ENCODE measurements at regions not wholly inside any gene's neighbourhood (a gene's known extent, or its start where the extent isn't known, plus 50 kb on each side); places are given as distances from the start of the nearest gene placed in this dataset.

DNA sequence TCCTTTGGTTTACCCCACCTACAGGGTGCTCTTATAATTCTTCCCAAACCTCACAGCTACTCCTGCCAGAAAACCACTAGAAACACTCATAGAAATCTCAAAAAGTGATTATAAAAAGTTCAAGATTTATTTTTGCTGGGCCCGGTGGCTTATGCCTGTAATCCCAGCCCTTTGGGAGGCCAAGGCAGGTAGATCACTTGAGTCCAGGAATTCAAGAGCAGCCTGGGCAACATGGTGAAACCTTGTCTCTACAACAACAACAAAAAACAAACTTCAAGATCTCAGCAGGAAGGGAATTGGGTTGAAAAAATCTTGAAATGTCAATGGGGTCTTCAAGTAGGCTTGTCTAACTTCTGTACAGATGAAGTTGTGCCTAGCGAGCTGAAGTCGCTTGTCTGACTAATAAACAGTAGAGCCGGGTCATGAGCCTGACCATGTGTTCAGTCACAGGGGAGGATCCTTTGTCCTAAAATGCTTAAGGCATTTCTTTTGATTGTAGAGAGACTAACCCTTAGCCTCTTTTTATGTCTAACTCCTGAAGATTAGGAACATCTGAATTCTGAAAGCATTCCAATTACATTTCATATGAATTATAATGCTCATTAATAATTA lies 124.6 kb downstream of the NOC3L start:
- Histone ChIP-seq H3K4me1 (ENCODE audit: control insufficient read depth, insufficient read depth, low read length) (no peaks in the 10 kb centered on the region), H3K36me3 (ENCODE audit: control insufficient read depth, insufficient read depth, low read length) (peaks cover 29% of the 10 kb centered on the region), H3K9me3 (ENCODE audit: control insufficient read depth, insufficient read depth, low read depth, low read length) (no peaks in the 10 kb centered on the region), H3K4me3 (ENCODE audit: low read depth in 2 of 2, low read length in 2 of 2) (no peak overlapping the region), H3K27me3 (ENCODE audit: control insufficient read depth, insufficient read depth, low read length) (no peaks in the 10 kb centered on the region), H3K27ac (ENCODE audit: low read length) (no peak overlapping the region)
- POLR2A ChIA-PET, result no interaction called here
- TF ChIP-seq, protein P1, sequence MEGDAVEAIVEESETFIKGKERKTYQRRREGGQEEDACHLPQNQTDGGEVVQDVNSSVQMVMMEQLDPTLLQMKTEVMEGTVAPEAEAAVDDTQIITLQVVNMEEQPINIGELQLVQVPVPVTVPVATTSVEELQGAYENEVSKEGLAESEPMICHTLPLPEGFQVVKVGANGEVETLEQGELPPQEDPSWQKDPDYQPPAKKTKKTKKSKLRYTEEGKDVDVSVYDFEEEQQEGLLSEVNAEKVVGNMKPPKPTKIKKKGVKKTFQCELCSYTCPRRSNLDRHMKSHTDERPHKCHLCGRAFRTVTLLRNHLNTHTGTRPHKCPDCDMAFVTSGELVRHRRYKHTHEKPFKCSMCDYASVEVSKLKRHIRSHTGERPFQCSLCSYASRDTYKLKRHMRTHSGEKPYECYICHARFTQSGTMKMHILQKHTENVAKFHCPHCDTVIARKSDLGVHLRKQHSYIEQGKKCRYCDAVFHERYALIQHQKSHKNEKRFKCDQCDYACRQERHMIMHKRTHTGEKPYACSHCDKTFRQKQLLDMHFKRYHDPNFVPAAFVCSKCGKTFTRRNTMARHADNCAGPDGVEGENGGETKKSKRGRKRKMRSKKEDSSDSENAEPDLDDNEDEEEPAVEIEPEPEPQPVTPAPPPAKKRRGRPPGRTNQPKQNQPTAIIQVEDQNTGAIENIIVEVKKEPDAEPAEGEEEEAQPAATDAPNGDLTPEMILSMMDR (IDR thresholded peaks at IDR 0.05), result no peak
- TF ChIP-seq TCF7L2 (IDR thresholded peaks at IDR 0.05; ENCODE audit: low read depth, low read length) (no peak), SIN3A (IDR thresholded peaks at IDR 0.05; ENCODE audit: borderline replicate concordance, insufficient read depth, low read depth, low read length) (no peak), POLR2AphosphoS5 (IDR thresholded peaks at IDR 0.05; ENCODE audit: low read depth, low read length) (no peak)
- TF ChIP-seq, protein P2, sequence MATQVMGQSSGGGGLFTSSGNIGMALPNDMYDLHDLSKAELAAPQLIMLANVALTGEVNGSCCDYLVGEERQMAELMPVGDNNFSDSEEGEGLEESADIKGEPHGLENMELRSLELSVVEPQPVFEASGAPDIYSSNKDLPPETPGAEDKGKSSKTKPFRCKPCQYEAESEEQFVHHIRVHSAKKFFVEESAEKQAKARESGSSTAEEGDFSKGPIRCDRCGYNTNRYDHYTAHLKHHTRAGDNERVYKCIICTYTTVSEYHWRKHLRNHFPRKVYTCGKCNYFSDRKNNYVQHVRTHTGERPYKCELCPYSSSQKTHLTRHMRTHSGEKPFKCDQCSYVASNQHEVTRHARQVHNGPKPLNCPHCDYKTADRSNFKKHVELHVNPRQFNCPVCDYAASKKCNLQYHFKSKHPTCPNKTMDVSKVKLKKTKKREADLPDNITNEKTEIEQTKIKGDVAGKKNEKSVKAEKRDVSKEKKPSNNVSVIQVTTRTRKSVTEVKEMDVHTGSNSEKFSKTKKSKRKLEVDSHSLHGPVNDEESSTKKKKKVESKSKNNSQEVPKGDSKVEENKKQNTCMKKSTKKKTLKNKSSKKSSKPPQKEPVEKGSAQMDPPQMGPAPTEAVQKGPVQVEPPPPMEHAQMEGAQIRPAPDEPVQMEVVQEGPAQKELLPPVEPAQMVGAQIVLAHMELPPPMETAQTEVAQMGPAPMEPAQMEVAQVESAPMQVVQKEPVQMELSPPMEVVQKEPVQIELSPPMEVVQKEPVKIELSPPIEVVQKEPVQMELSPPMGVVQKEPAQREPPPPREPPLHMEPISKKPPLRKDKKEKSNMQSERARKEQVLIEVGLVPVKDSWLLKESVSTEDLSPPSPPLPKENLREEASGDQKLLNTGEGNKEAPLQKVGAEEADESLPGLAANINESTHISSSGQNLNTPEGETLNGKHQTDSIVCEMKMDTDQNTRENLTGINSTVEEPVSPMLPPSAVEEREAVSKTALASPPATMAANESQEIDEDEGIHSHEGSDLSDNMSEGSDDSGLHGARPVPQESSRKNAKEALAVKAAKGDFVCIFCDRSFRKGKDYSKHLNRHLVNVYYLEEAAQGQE (IDR thresholded peaks at IDR 0.05; ENCODE audit: insufficient read depth in 1 of 2, low read depth in 2 of 2, low read length in 1 of 2), result no peak
- ATAC-seq (no peak), DNase-seq (ENCODE audit: low read depth, low spot score) (no peak)
- intact Hi-C loops (cut with micrococcal nuclease; ENCODE audit: unreplicated experiment), result no loop called here
- in situ Hi-C loops (cut with HindIII; ENCODE audit: low pct_unique_long_range_greater_than_20kb, low sequenced_read_pairs), result no loop called here
- CTCF ChIA-PET, result no interaction called here
- no TSS peak for BruUV-seq (replicated peaks)

DNA sequence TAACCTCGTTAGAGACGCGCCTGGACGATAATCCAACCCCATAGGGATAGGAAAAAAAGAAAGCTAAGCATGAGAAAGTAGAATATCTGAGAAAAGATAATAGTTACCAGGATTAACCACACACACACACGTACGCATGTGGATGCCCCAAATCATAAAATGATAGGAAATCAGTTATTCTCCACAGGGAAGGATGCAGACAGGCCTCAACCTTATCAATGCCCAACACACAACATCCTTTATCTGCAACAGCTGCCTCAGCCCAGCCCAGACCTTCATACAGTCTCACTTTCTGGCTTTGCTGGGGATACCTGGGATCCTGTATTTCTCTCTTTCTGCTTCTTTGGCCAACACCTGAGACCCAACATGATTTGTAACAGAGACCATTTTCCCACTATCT lies 123.0 kb downstream of the NOC3L start:
- ChIA-PET POLR2A (no interaction called here), CTCF (no interaction called here)
- Histone ChIP-seq H3K27ac (ENCODE audit: low read length) (no peak overlapping the region), H3K9me3 (ENCODE audit: control insufficient read depth, insufficient read depth, low read depth, low read length) (no peaks in the 10 kb centered on the region), H3K4me1 (ENCODE audit: control insufficient read depth, insufficient read depth, low read length) (no peaks in the 10 kb centered on the region), H3K36me3 (ENCODE audit: control insufficient read depth, insufficient read depth, low read length) (peaks cover 29% of the 10 kb centered on the region), H3K4me3 (ENCODE audit: low read depth in 2 of 2, low read length in 2 of 2) (no peak overlapping the region), H3K27me3 (ENCODE audit: control insufficient read depth, insufficient read depth, low read length) (no peaks in the 10 kb centered on the region)
- TF ChIP-seq POLR2AphosphoS5 (IDR thresholded peaks at IDR 0.05; ENCODE audit: low read depth, low read length) (no peak), SIN3A (IDR thresholded peaks at IDR 0.05; ENCODE audit: borderline replicate concordance, insufficient read depth, low read depth, low read length) (no peak), TCF7L2 (IDR thresholded peaks at IDR 0.05; ENCODE audit: low read depth, low read length) (no peak)
- TF ChIP-seq, protein P2 (IDR thresholded peaks at IDR 0.05; ENCODE audit: insufficient read depth in 1 of 2, low read depth in 2 of 2, low read length in 1 of 2), result no peak
- TF ChIP-seq, protein P1 (IDR thresholded peaks at IDR 0.05), result no peak
- in situ Hi-C loops (cut with HindIII; ENCODE audit: low pct_unique_long_range_greater_than_20kb, low sequenced_read_pairs), result no loop called here
- BruUV-seq (replicated peaks), result no TSS peak
- intact Hi-C loops (cut with micrococcal nuclease; ENCODE audit: unreplicated experiment), result no loop called here
- DNase-seq (ENCODE audit: low read depth, low spot score) (no peak), ATAC-seq (no peak)
